Panc1 (cell line): ENCODE measurements at regions not wholly inside any gene's neighbourhood (a gene's known extent, or its start where the extent isn't known, plus 50 kb on each side); places are given as distances from the start of the nearest gene placed in this dataset.
"Not testable (repeated sequence)": the region's sequence is repeated elsewhere in the genome, so short reads cannot be mapped to it uniquely, and the experiment has no call there.

Experiments
- ATAC-seq: fragments of 200-7000 bp; cut with Tn5 transposase; 2 replicates; pipeline ENCODE4 v1.9.1; 2020; ENCODE audit warnings: mild to moderate bottlenecking, moderate library complexity
- BruUV-seq: library from RNA; stranded (reverse); fragments of 400-500 nt; replicated peaks from 2 replicates; lab custom pipeline; 2021; lab: Mats Ljungman, UMichigan
- CTCF ChIA-PET: fragments of 300-600 bp; sonication (Branson Sonifier 250); formaldehyde crosslinking; loops from one replicate; lab custom pipeline; 2022; ENCODE audit warnings: antibody characterized with exemption; lab: Charles Lee
- POLR2A ChIA-PET: fragments of 300-600 bp; sonication (Branson Sonifier 250); formaldehyde crosslinking; loops from one replicate; lab custom pipeline; 2022; ENCODE audit warnings: antibody characterized with exemption; lab: Charles Lee
- DNase-seq: peaks from one replicate; pipeline ENCODE4 v3.0.0-alpha.2; 2010; ENCODE audit warnings: low read depth, low spot score
- H3K27ac ChIP-seq: 2 replicates; pipeline ENCODE4 v1.5.1; 2011; ENCODE audit warnings: mild to moderate bottlenecking, low read length, inconsistent platforms
- H3K27me3 ChIP-seq: fragments of 200-500 bp; sonication (Bioruptor generic); 2 replicates; pipeline ENCODE4 v1.6.0; 2014; ENCODE audit warnings: low read length, inconsistent platforms; ENCODE audit not compliant: control insufficient read depth, insufficient read depth
- H3K36me3 ChIP-seq: fragments of 200-500 bp; sonication (Bioruptor generic); 2 replicates; pipeline ENCODE4 v1.5.1; 2014; ENCODE audit warnings: inconsistent platforms, mild to moderate bottlenecking, low read length, moderate library complexity; ENCODE audit not compliant: control insufficient read depth, insufficient read depth
- H3K4me1 ChIP-seq: 2 replicates; pipeline ENCODE4 v1.5.1; 2011; ENCODE audit warnings: inconsistent platforms, mild to moderate bottlenecking, low read length, moderate library complexity; ENCODE audit not compliant: control insufficient read depth, insufficient read depth
- H3K4me3 ChIP-seq, 2 experiments: 2 replicates each; pipeline ENCODE4 v1.5.1; 2011 to 2012; ENCODE audit warnings: low read depth in 2 of 2, low read length in 2 of 2, mild to moderate bottlenecking in 2 of 2, inconsistent platforms in 1 of 2, moderate library complexity in 1 of 2
- H3K9me3 ChIP-seq: fragments of 200-500 bp; sonication (Bioruptor generic); 2 replicates; pipeline ENCODE4 v1.5.1; 2014; ENCODE audit warnings: low read depth, mild to moderate bottlenecking, inconsistent platforms, low read length, moderate library complexity; ENCODE audit not compliant: control insufficient read depth, insufficient read depth
- CTCF ChIP-seq: fragments of 450-650 bp; IDR thresholded peaks from 2 replicates; pipeline ENCODE4 v1.5.1; 2017; ENCODE audit warnings: mild to moderate bottlenecking
- POLR2AphosphoS5 ChIP-seq: IDR thresholded peaks from 2 replicates; pipeline ENCODE4 v1.6.1; 2012; ENCODE audit warnings: mild to moderate bottlenecking, low read depth, low read length, moderate library complexity
- REST ChIP-seq, 2 experiments: IDR thresholded peaks; 2 replicates each; pipeline ENCODE4 v1.6.1; 2011 to 2012; ENCODE audit warnings: low read depth in 2 of 2, control low read depth in 1 of 2, low read length in 1 of 2, mild to moderate bottlenecking in 1 of 2, moderate library complexity in 1 of 2; ENCODE audit not compliant: insufficient read depth in 1 of 2
- SIN3A ChIP-seq: IDR thresholded peaks from 2 replicates; pipeline ENCODE4 v1.6.1; 2012; ENCODE audit warnings: low read depth, mild to moderate bottlenecking, low read length, moderate library complexity, borderline replicate concordance; ENCODE audit not compliant: insufficient read depth
- TCF7L2 ChIP-seq: IDR thresholded peaks from 2 replicates; pipeline ENCODE4 v1.6.1; 2011; ENCODE audit warnings: mild to moderate bottlenecking, low read depth, low read length, inconsistent platforms
- in situ Hi-C: cut with HindIII; loops from 2 replicates; pipeline ENCODE4 v1.10.0; 2016; ENCODE audit warnings: low sequenced_read_pairs, low pct_unique_long_range_greater_than_20kb
- intact Hi-C: fragments of 100-400 bp; cut with micrococcal nuclease; formaldehyde crosslinking; loops from one replicate; pipeline ENCODE4 v1.10.0; 2022; ENCODE audit not compliant: unreplicated experiment

GRCh38 chr2:181798022-181798421 is 93.5 kb upstream of the ITPRID2 start:
- TF ChIP-seq POLR2AphosphoS5 (no peak), CTCF (no peak), TCF7L2 (no peak), SIN3A (no peak), REST (IDR thresholded peaks at IDR 0.05; ENCODE audit: insufficient read depth in 1 of 2, low read depth in 2 of 2, low read length in 1 of 2) (no peak)
- Histone ChIP-seq H3K27me3 (no peaks in the 10 kb centered on the region), H3K36me3 (no peaks in the 10 kb centered on the region), H3K9me3 (peaks cover 29% of the 10 kb centered on the region), H3K27ac (peak overlapping the region; percentile 32), H3K4me1 (no peaks in the 10 kb centered on the region), H3K4me3 (no peak overlapping the region)
- DNase-seq (no peak), ATAC-seq (no peak)
- ChIA-PET POLR2A (no interaction called here), CTCF (no interaction called here)
- intact Hi-C loops (no loop called here), in situ Hi-C loops (no loop called here)
- BruUV-seq: no TSS peak

GRCh38 chr2:181802300-181802699 is 89.2 kb upstream of the ITPRID2 start:
- in situ Hi-C loops, H3K36me3 ChIP-seq, ATAC-seq, POLR2A ChIA-PET, H3K4me3 ChIP-seq, intact Hi-C loops, DNase-seq, BruUV-seq, H3K27ac ChIP-seq, CTCF ChIA-PET, H3K4me1 ChIP-seq, H3K9me3 ChIP-seq, H3K27me3 ChIP-seq: not testable (repeated sequence)

GRCh38 chr2:181803903-181804799 is 87.4 kb upstream of the ITPRID2 start:
- H3K9me3 ChIP-seq, DNase-seq, BruUV-seq, H3K27me3 ChIP-seq, CTCF ChIA-PET, ATAC-seq, H3K4me3 ChIP-seq, H3K36me3 ChIP-seq, intact Hi-C loops, H3K27ac ChIP-seq, in situ Hi-C loops, H3K4me1 ChIP-seq: not testable (repeated sequence)
- POLR2A ChIA-PET: interaction anchor here (0.6 kb wide), 1 partner anchor 14 kb away, joined by 6 read pairs; no protein-coding TSS in a partner anchor
